HepG2 (cell line): ENCODE measurements at regions not wholly inside any gene's neighbourhood (a gene's known extent, or its start where the extent isn't known, plus 50 kb on each side); places are given as distances from the start of the nearest gene placed in this dataset.

Source experiments
- ATAC-seq: fragments of 200-7000 bp; cut with Tn5 transposase; 3 replicates; pipeline ENCODE4 v1.9.1; 2020; ENCODE audit warnings: mild to moderate bottlenecking, moderate library complexity
- BruUV-seq: library from RNA; stranded (reverse); fragments of 400-500 nt; replicated peaks from 2 replicates; lab custom pipeline; 2021; lab: Mats Ljungman, UMichigan
- CTCF ChIA-PET: fragments of 300-600 bp; formaldehyde crosslinking; extraction: SDS; loops from one replicate; lab custom pipeline; 2021; ENCODE audit warnings: low total read pairs, inconsistent platforms, low intra/inter-chr PET ratio; lab: Yijun Ruan, JAX
- POLR2A ChIA-PET: fragments of 350-600 bp; sonication (Branson Sonifier 250); formaldehyde crosslinking; loops from one replicate; lab custom pipeline; 2020; ENCODE audit warnings: antibody characterized with exemption, inconsistent platforms; lab: Yijun Ruan, JAX
- DNase-seq: peaks from one replicate; pipeline ENCODE4 v3.0.0-alpha.2; 2015; ENCODE audit warnings: low spot score
- FAIRE-seq: peaks from 3 replicates; lab custom pipeline; 2011; peaks lifted over from hg19 to GRCh38; lab: Jason Lieb, UNC
- H2AFZ ChIP-seq: one replicate; pipeline ENCODE4 v1.6.1; 2011; ENCODE audit warnings: low read length, inconsistent platforms
- H3K27ac ChIP-seq: fragments of 300-600 bp; 3 replicates; pipeline ENCODE4 v1.8.0; 2011; ENCODE audit warnings: mixed run types, mild to moderate bottlenecking, mixed read lengths, low read length, inconsistent platforms; ENCODE audit not compliant: insufficient read depth; ENCODE audit errors: extremely low read length
- H3K27me3 ChIP-seq, 2 experiments: fragments of 200-600 bp in 1 of 2; 2 replicates in 1 of 2; 3 replicates in 1 of 2; pipeline versions ENCODE4 v1.6.0 to v1.8.0; 2011; ENCODE audit warnings: low read length in 2 of 2, mild to moderate bottlenecking in 2 of 2, moderate library complexity in 2 of 2, inconsistent platforms in 1 of 2; ENCODE audit not compliant: insufficient read depth in 2 of 2, control insufficient read depth in 1 of 2
- H3K36me3 ChIP-seq, 2 experiments: fragments of 200-600 bp in 1 of 2; replicated peaks in 1 of 2; 2 replicates in 1 of 2; 3 replicates in 1 of 2; pipeline versions ENCODE4 v1.5.1 to v1.8.0; 2011; ENCODE audit warnings: low read length in 2 of 2, inconsistent platforms in 1 of 2; ENCODE audit not compliant: insufficient read depth in 2 of 2, control insufficient read depth in 1 of 2
- H3K4me1 ChIP-seq: 2 replicates; pipeline ENCODE4 v1.5.1; 2012; ENCODE audit warnings: low read length, inconsistent platforms; ENCODE audit not compliant: insufficient read depth
- H3K4me2 ChIP-seq: 2 replicates; pipeline ENCODE4 v1.6.0; 2011; ENCODE audit warnings: low read depth, low read length, inconsistent platforms
- H3K4me3 ChIP-seq, 3 experiments: fragments of 200-600 bp in 1 of 3; sonication (generic), shearing (Covaris generic) in 1 of 3; replicated peaks in 1 of 3; 2 replicates each; pipeline ENCODE4 v1.5.1; 2011 to 2016; ENCODE audit warnings: low read length in 3 of 3, inconsistent platforms in 2 of 3, low read depth in 2 of 3, mild to moderate bottlenecking in 2 of 3, control low read depth in 1 of 3, mixed read lengths in 1 of 3; ENCODE audit not compliant: insufficient read depth in 1 of 3
- H3K79me2 ChIP-seq: one replicate; pipeline ENCODE4 v1.6.1; 2011; ENCODE audit warnings: low read length, inconsistent platforms; ENCODE audit not compliant: insufficient read depth
- H3K9ac ChIP-seq: 2 replicates; pipeline ENCODE4 v1.6.0; 2011; ENCODE audit warnings: mild to moderate bottlenecking, low read depth, low read length, inconsistent platforms; ENCODE audit not compliant: insufficient read depth
- H3K9me3 ChIP-seq: 2 replicates; pipeline ENCODE4 v1.5.1; 2012; ENCODE audit warnings: mild to moderate bottlenecking, low read length
- H4K20me1 ChIP-seq: 2 replicates; pipeline ENCODE4 v1.6.0; 2011; ENCODE audit warnings: inconsistent platforms, mild to moderate bottlenecking, low read length, moderate library complexity; ENCODE audit not compliant: insufficient read depth
- ATM ChIP-seq: fragments of 450-650 bp; IDR thresholded peaks from 2 replicates; pipeline ENCODE4 v1.7.1; 2017; ENCODE audit warnings: mild to moderate bottlenecking, borderline replicate concordance
- FIP1L1 ChIP-seq: fragments of 200-400 bp; formaldehyde crosslinking; IDR thresholded peaks from 2 replicates; pipeline ENCODE4 v1.6.1; 2018; ENCODE audit warnings: low read depth, mild to moderate bottlenecking, low read length, moderate library complexity, borderline replicate concordance; ENCODE audit not compliant: insufficient read depth
- MED1 ChIP-seq: sonication (generic); formaldehyde crosslinking; IDR thresholded peaks from 2 replicates; pipeline ENCODE4 v1.4.0; 2020; ENCODE audit warnings: missing genetic modification reagents
- MIXL1 ChIP-seq: IDR thresholded peaks from 2 replicates; pipeline ENCODE4 v1.6.1; 2016
- THAP8 ChIP-seq: sonication (generic); formaldehyde crosslinking; IDR thresholded peaks from 2 replicates; pipeline ENCODE4 v1.5.1; 2020; ENCODE audit warnings: missing genetic modification reagents, mild to moderate bottlenecking, borderline replicate concordance
- ZNF207 ChIP-seq: fragments of 450-650 bp; IDR thresholded peaks from 2 replicates; pipeline ENCODE4 v1.6.1; 2016; ENCODE audit warnings: antibody characterized with exemption, borderline replicate concordance
- ZNF260 ChIP-seq: sonication (generic); formaldehyde crosslinking; IDR thresholded peaks from 2 replicates; pipeline ENCODE4 v1.4.0; 2020; ENCODE audit warnings: missing genetic modification reagents, low read depth, mild to moderate bottlenecking, borderline replicate concordance
- WGBS: methylation state at CpG from one replicate; pipeline ENCODE4 v1.1.6; 2017; ENCODE audit warnings: low lambda C conversion rate; 5-methylcytosine and 5-hydroxymethylcytosine counted together
- in situ Hi-C: cut with HindIII; loops from 2 replicates; pipeline ENCODE4 v1.10.0; 2017; ENCODE audit warnings: low pct_unique_long_range_greater_than_20kb; ENCODE audit not compliant: extremely low pct_ligation_motif_present
- intact Hi-C: fragments of 100-400 bp; cut with micrococcal nuclease; formaldehyde crosslinking; loops from one replicate; pipeline ENCODE4 v1.10.0; 2022; ENCODE audit not compliant: unreplicated experiment
- TF ChIP-seq, protein P1 (sequence below): sonication (generic); formaldehyde crosslinking; IDR thresholded peaks from 2 replicates; pipeline ENCODE4 v1.4.0; 2020; ENCODE audit warnings: missing genetic modification reagents
- TF ChIP-seq, protein P2 (sequence below): sonication (generic); formaldehyde crosslinking; IDR thresholded peaks from 2 replicates; pipeline ENCODE4 v1.5.1; 2020; ENCODE audit warnings: mild to moderate bottlenecking, missing genetic modification reagents, borderline replicate concordance
- TF ChIP-seq, protein P3 (sequence below): sonication (generic); formaldehyde crosslinking; IDR thresholded peaks from 2 replicates; pipeline ENCODE4 v1.9.0; 2021; ENCODE audit warnings: missing genetic modification reagents, borderline replicate concordance

DNA sequence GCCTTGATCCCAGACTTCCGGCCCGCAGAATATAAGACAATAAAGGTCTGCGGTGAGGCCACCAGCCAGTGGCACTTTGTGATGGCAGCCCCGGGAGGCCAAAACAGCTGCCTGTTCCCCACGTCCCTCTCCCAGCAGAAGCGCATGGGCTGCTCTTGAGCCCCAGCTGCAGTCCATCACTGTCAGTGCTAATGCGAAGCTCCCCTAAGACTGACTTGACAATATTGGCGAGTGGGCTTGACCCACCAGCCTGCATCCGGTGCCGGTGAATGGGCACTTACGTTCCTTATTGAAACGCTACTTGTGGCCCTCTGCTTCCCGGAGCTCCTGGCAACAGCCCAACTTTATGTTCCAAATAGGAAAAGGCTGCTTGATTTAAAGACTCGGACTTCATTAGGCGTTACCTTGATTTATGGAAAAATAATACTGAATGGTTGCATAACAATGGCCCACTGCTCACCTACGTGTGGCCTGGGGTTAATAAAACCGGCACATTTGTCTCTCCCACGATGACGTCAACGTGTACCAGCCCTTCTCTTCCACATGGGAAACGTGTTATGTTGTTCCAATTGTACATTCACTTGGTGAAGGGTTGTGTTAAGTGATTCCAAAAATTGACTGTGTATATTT, 93.4 kb upstream of the SEPTIN5 start (continued):
- TF ChIP-seq, protein P1, sequence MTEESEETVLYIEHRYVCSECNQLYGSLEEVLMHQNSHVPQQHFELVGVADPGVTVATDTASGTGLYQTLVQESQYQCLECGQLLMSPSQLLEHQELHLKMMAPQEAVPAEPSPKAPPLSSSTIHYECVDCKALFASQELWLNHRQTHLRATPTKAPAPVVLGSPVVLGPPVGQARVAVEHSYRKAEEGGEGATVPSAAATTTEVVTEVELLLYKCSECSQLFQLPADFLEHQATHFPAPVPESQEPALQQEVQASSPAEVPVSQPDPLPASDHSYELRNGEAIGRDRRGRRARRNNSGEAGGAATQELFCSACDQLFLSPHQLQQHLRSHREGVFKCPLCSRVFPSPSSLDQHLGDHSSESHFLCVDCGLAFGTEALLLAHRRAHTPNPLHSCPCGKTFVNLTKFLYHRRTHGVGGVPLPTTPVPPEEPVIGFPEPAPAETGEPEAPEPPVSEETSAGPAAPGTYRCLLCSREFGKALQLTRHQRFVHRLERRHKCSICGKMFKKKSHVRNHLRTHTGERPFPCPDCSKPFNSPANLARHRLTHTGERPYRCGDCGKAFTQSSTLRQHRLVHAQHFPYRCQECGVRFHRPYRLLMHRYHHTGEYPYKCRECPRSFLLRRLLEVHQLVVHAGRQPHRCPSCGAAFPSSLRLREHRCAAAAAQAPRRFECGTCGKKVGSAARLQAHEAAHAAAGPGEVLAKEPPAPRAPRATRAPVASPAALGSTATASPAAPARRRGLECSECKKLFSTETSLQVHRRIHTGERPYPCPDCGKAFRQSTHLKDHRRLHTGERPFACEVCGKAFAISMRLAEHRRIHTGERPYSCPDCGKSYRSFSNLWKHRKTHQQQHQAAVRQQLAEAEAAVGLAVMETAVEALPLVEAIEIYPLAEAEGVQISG (CRISPR knock-in tag) = no peak
- no peak for TF ChIP-seq THAP8

DNA sequence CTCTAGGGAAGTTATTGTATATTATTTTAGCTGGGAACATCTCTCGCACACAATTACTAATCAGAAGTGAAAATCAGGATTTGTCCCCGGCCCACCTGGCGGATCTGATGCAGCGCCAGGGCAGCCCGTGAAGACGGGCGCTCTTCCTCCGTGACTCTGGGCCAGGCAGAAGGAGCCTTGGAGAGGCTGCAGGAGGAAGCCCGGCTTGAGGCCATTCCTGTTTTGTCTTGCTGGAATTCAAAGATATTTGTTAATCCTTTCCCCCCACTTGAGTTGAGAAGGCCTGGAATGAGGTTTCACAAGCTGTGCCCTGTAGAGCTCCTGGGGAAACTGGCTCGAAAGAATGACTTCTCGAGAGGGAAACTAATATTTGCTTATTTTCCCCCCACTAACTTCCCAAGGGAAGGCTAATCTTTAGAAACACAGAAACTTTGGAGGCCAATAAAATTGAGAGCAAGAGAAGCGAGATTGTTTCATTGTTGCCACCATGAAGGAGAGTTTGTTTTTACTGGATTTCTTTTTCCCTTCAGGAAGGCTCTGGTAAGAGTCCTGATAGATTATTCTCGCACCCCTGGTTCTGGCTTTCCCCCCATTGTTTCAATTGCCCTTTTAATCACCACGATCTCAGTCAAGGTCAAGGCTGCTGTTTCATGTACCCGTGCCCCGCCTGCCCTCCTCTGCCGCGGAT, 92.8 kb upstream of the SEPTIN5 start:
- no peak for FAIRE-seq

More for the DNA sequence above, 92.8 kb upstream of the SEPTIN5 start:
- in situ Hi-C loops = no loop called here
- no peak for DNase-seq
- intact Hi-C loops = no loop called here
- TF ChIP-seq ZNF260 (CRISPR knock-in tag) (no peak), MED1 (CRISPR knock-in tag) (no peak), FIP1L1 (no peak), MIXL1 (CRISPR knock-in tag) (no peak), ATM (no peak), ZNF207 (no peak)
- TF ChIP-seq, protein P2, sequence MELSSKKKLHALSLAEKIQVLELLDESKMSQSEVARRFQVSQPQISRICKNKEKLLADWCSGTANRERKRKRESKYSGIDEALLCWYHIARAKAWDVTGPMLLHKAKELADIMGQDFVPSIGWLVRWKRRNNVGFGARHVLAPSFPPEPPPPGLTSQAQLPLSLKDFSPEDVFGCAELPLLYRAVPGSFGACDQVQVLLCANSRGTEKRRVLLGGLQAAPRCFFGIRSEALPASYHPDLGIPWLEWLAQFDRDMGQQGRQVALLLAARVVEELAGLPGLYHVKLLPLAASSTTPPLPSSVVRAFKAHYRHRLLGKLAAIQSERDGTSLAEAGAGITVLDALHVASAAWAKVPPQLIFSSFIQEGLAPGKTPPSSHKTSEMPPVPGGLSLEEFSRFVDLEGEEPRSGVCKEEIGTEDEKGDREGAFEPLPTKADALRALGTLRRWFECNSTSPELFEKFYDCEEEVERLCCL (CRISPR knock-in tag) = no peak
- TF ChIP-seq, protein P3, sequence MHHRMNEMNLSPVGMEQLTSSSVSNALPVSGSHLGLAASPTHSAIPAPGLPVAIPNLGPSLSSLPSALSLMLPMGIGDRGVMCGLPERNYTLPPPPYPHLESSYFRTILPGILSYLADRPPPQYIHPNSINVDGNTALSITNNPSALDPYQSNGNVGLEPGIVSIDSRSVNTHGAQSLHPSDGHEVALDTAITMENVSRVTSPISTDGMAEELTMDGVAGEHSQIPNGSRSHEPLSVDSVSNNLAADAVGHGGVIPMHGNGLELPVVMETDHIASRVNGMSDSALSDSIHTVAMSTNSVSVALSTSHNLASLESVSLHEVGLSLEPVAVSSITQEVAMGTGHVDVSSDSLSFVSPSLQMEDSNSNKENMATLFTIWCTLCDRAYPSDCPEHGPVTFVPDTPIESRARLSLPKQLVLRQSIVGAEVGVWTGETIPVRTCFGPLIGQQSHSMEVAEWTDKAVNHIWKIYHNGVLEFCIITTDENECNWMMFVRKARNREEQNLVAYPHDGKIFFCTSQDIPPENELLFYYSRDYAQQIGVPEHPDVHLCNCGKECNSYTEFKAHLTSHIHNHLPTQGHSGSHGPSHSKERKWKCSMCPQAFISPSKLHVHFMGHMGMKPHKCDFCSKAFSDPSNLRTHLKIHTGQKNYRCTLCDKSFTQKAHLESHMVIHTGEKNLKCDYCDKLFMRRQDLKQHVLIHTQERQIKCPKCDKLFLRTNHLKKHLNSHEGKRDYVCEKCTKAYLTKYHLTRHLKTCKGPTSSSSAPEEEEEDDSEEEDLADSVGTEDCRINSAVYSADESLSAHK (CRISPR knock-in tag) = no peak
- TF ChIP-seq, all 625 proteins: peak for 0
- no TSS peak for BruUV-seq
- no peaks in the 10 kb centered on the region for H3K79me2 ChIP-seq
- no peak for ATAC-seq
- peaks cover 3 to 58% of the 10 kb centered on the region in 2 experiments; a peak in 3 of 5 replicates for H3K27me3 ChIP-seq
- H3K9ac ChIP-seq = no peak overlapping the region
- POLR2A ChIA-PET = no interaction called here
- 46% methylated on average over 18 of the region's 18 CpGs for WGBS
- H3K36me3 ChIP-seq = no peaks in the 10 kb centered on the region
- no peaks in the 10 kb centered on the region for H3K9me3 ChIP-seq
- H3K27ac ChIP-seq = no peak overlapping the region
- H3K4me3 ChIP-seq = no peak overlapping the region
- CTCF ChIA-PET = no interaction called here
- H2AFZ ChIP-seq = no peak overlapping the region
- no peak overlapping the region for H3K4me2 ChIP-seq
- H3K4me1 ChIP-seq = no peaks in the 10 kb centered on the region
- H4K20me1 ChIP-seq = no peaks in the 10 kb centered on the region
